Keratinocyte (primary cell): ENCODE measurements at regions not wholly inside any gene's neighbourhood (a gene's known extent, or its start where the extent isn't known, plus 50 kb on each side); places are given as distances from the start of the nearest gene placed in this dataset.

Experiments
- DNase-seq: peaks from one replicate; pipeline ENCODE4 v3.0.0-alpha.2; 2011; ENCODE audit warnings: low read depth, missing footprints, low spot score
- FAIRE-seq: peaks from 2 replicates; lab custom pipeline; 2011; peaks lifted over from hg19 to GRCh38; lab: Jason Lieb, UNC
- H2AFZ ChIP-seq: 2 replicates; pipeline ENCODE4 v1.6.0; 2012; ENCODE audit warnings: low read length, control low read depth, inconsistent platforms; ENCODE audit not compliant: control insufficient read depth
- H3K27ac ChIP-seq: 2 replicates; pipeline ENCODE4 v1.5.1; 2011; ENCODE audit warnings: low read length; ENCODE audit not compliant: control insufficient read depth, insufficient read depth
- H3K27me3 ChIP-seq: 3 replicates; pipeline ENCODE4 v1.6.0; 2011; ENCODE audit warnings: low read length; ENCODE audit not compliant: control insufficient read depth, insufficient read depth; ENCODE audit errors: extremely low read depth
- H3K36me3 ChIP-seq, 2 experiments: 2 replicates in 1 of 2; 3 replicates in 1 of 2; pipeline ENCODE4 v1.5.1; 2011; ENCODE audit warnings: low read length in 2 of 2, mild to moderate bottlenecking in 1 of 2; ENCODE audit not compliant: control insufficient read depth in 2 of 2, insufficient read depth in 2 of 2; ENCODE audit errors: extremely low read depth in 1 of 2
- H3K4me1 ChIP-seq: 3 replicates; pipeline ENCODE4 v1.5.1; 2011; ENCODE audit warnings: low read length; ENCODE audit not compliant: control insufficient read depth, insufficient read depth; ENCODE audit errors: extremely low read depth
- H3K4me2 ChIP-seq: 3 replicates; pipeline ENCODE4 v1.6.0; 2011; ENCODE audit warnings: low read depth, low read length; ENCODE audit not compliant: control insufficient read depth, insufficient read depth; ENCODE audit errors: extremely low read depth
- H3K4me3 ChIP-seq, 3 experiments: fragments of 200-600 bp in 1 of 3; sonication (generic) in 1 of 3; 2 replicates in 2 of 3; 3 replicates in 1 of 3; pipeline ENCODE4 v1.5.1; 2011 to 2016; ENCODE audit warnings: low read length in 3 of 3, mild to moderate bottlenecking in 3 of 3, control low read depth in 2 of 3, inconsistent platforms in 1 of 3, low read depth in 1 of 3, mixed read lengths in 1 of 3, mixed run types in 1 of 3, moderate library complexity in 1 of 3; ENCODE audit not compliant: control insufficient read depth in 2 of 3, insufficient read depth in 2 of 3; ENCODE audit errors: extremely low read depth in 1 of 3
- H3K79me2 ChIP-seq: 2 replicates; pipeline ENCODE4 v1.6.0; 2012; ENCODE audit warnings: low read length; ENCODE audit not compliant: control insufficient read depth, insufficient read depth
- H3K9ac ChIP-seq: 3 replicates; pipeline ENCODE4 v1.6.0; 2011; ENCODE audit warnings: low read length; ENCODE audit not compliant: control insufficient read depth, insufficient read depth; ENCODE audit errors: extremely low read depth
- H3K9me1 ChIP-seq: 3 replicates; pipeline ENCODE4 v1.6.0; 2011; ENCODE audit warnings: low read length; ENCODE audit not compliant: control insufficient read depth, insufficient read depth; ENCODE audit errors: extremely low read depth
- H3K9me3 ChIP-seq: 2 replicates; pipeline ENCODE4 v1.5.1; 2012; ENCODE audit warnings: low read depth, low read length; ENCODE audit not compliant: control insufficient read depth
- H4K20me1 ChIP-seq: 3 replicates; pipeline ENCODE4 v1.6.0; 2011; ENCODE audit warnings: low read length; ENCODE audit not compliant: control insufficient read depth, insufficient read depth; ENCODE audit errors: extremely low read depth
- EZH2 ChIP-seq: IDR thresholded peaks from one replicate; pipeline ENCODE4 v1.6.1; 2012; ENCODE audit warnings: inconsistent platforms, mild to moderate bottlenecking, low read length, moderate library complexity
- dilution Hi-C: fragments of 300-500 bp; cut with MboI; formaldehyde crosslinking; loops from one replicate; pipeline ENCODE4 v1.7.0; 2020; ENCODE audit warnings: low sequenced_read_pairs; ENCODE audit not compliant: extremely low pct_ligation_motif_present
- TF ChIP-seq, protein P1 (sequence below), 3 experiments: IDR thresholded peaks in 1 of 3; conservative IDR thresholded peaks in 1 of 3; optimal IDR thresholded peaks in 1 of 3; 2 replicates in 2 of 3; 3 replicates in 1 of 3; pipeline versions ENCODE3 to v1.5.1; 2011; ENCODE audit warnings: low read length in 3 of 3, mild to moderate bottlenecking in 3 of 3, moderate library complexity in 2 of 3, control low read depth in 1 of 3, inconsistent platforms in 1 of 3; ENCODE audit not compliant: insufficient read depth in 2 of 3; ENCODE audit errors: extremely low read depth in 1 of 3

DNA sequence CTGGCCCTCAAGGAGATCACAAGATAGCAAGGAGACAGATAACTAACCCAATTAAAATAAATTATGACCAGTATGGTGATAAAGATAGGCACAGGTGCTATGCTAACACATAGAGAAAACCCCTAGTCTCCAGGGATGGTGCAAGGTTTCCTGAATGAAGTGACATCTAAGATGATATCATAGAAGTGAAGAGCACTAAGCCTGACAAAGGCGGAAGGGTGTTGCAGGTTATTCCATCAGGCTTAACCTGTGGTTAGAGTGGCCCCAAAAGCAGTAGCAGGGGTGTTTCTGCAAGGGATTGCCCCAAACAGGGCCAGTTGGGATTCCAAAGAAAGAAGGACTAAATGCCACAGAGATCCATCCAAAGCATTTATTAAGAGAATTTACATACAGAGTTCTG lies 249.2 kb downstream of the IDS start:
- Histone ChIP-seq H3K4me2 (no peak overlapping the region), H3K9me3 (no peaks in the 10 kb centered on the region), H2AFZ (no peak overlapping the region), H3K27me3 (no peaks in the 10 kb centered on the region), H3K27ac (no peak overlapping the region), H4K20me1 (no peaks in the 10 kb centered on the region), H3K4me3 (no peak overlapping the region), H3K9me1 (no peaks in the 10 kb centered on the region), H3K79me2 (no peaks in the 10 kb centered on the region), H3K36me3 (no peaks in the 10 kb centered on the region), H3K9ac (no peak overlapping the region), H3K4me1 (no peaks in the 10 kb centered on the region)
- DNase-seq (no peak), FAIRE-seq (no peak)
- dilution Hi-C loops, result no loop called here
- TF ChIP-seq EZH2, result no peak
- TF ChIP-seq, protein P1, sequence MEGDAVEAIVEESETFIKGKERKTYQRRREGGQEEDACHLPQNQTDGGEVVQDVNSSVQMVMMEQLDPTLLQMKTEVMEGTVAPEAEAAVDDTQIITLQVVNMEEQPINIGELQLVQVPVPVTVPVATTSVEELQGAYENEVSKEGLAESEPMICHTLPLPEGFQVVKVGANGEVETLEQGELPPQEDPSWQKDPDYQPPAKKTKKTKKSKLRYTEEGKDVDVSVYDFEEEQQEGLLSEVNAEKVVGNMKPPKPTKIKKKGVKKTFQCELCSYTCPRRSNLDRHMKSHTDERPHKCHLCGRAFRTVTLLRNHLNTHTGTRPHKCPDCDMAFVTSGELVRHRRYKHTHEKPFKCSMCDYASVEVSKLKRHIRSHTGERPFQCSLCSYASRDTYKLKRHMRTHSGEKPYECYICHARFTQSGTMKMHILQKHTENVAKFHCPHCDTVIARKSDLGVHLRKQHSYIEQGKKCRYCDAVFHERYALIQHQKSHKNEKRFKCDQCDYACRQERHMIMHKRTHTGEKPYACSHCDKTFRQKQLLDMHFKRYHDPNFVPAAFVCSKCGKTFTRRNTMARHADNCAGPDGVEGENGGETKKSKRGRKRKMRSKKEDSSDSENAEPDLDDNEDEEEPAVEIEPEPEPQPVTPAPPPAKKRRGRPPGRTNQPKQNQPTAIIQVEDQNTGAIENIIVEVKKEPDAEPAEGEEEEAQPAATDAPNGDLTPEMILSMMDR (optimal IDR thresholded peaks at IDR 0.05 in 1 of 3, IDR thresholded peaks at IDR 0.05 in 1 of 3, conservative IDR thresholded peaks at IDR 0.05 in 1 of 3; ENCODE audit: extremely low read depth in 1 of 3, insufficient read depth in 2 of 3, low read length in 3 of 3), result no peak

DNA sequence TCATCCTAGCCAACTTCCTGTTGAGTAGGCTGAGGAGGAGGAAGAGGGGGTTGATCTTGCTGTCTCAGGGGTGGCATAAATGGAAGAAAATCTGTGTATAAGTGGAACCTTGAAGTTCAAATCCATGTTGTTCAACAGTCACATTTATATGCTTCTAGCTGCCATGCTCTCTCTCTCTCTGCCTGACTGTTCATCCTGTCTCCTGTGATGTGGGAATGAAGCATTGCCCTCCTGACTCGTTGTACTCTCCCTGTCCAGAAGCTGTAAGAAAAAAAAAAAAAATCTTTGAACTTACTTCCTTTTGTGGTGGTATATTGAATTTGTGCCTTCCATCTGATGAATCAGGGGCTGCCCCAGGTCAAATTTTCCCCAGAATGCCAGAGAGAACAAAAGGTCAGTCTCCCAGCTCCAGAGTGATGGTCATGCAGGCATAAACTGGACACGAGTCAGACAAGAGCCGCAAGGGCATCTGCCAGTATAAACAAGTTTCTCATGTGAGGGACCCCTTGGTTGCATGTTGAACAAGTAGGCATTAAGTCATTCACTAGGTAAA lies 257.0 kb downstream of the IDS start:
- no peaks in the 10 kb centered on the region for H3K79me2 ChIP-seq
- dilution Hi-C loops, result no loop called here

More for the DNA sequence above, 257.0 kb downstream of the IDS start:
- Histone ChIP-seq H3K9me1 (no peaks in the 10 kb centered on the region), H3K27me3 (no peaks in the 10 kb centered on the region), H3K4me1 (no peaks in the 10 kb centered on the region), H2AFZ (no peak overlapping the region), H3K4me2 (no peak overlapping the region), H3K9me3 (no peaks in the 10 kb centered on the region), H4K20me1 (no peaks in the 10 kb centered on the region), H3K27ac (no peak overlapping the region), H3K36me3 (no peaks in the 10 kb centered on the region), H3K4me3 (no peak overlapping the region), H3K9ac (no peak overlapping the region)
- FAIRE-seq, result no peak
- TF ChIP-seq, protein P1 (optimal IDR thresholded peaks at IDR 0.05 in 1 of 3, IDR thresholded peaks at IDR 0.05 in 1 of 3, conservative IDR thresholded peaks at IDR 0.05 in 1 of 3; ENCODE audit: extremely low read depth in 1 of 3, insufficient read depth in 2 of 3, low read length in 3 of 3), result no peak
- no peak for TF ChIP-seq EZH2
- DNase-seq, result no peak
